ENCODE measurements at regions not wholly inside any gene's neighbourhood (a gene's known extent, or its start where the extent isn't known, plus 50 kb on each side); places are given as distances from the start of the nearest gene placed in this dataset.

GRCh38 chr17:5943982-5944381 is 126.2 kb upstream of the WSCD1 start:
- no peak for DNase-seq
- H3K4me3 ChIP-seq (ENCODE audit: low read depth, low read length): no peak overlapping the region
- no peaks in the 10 kb centered on the region for H3K9me3 ChIP-seq

GRCh38 chr17:5947701-5948180 is 122.4 kb upstream of the WSCD1 start:
- no peaks in the 10 kb centered on the region for H3K36me3 ChIP-seq
- TF ChIP-seq CTCF (IDR thresholded peaks at IDR 0.05; ENCODE audit: low read depth, low read length): no peak
- H3K4me3 ChIP-seq (ENCODE audit: low read depth, low read length): no peak overlapping the region
- H3K9me3 ChIP-seq: no peaks in the 10 kb centered on the region
- no peaks in the 10 kb centered on the region for H3K27me3 ChIP-seq
- no peaks in the 10 kb centered on the region for H3K4me1 ChIP-seq
- no peak for DNase-seq

More at GRCh38 chr17:5943982-5944381, 126.2 kb upstream of the WSCD1 start:
- Histone ChIP-seq H3K27me3 (no peaks in the 10 kb centered on the region), H3K4me1 (no peaks in the 10 kb centered on the region), H3K36me3 (no peaks in the 10 kb centered on the region)
- TF ChIP-seq CTCF (IDR thresholded peaks at IDR 0.05; ENCODE audit: low read depth, low read length): no peak

DNA sequence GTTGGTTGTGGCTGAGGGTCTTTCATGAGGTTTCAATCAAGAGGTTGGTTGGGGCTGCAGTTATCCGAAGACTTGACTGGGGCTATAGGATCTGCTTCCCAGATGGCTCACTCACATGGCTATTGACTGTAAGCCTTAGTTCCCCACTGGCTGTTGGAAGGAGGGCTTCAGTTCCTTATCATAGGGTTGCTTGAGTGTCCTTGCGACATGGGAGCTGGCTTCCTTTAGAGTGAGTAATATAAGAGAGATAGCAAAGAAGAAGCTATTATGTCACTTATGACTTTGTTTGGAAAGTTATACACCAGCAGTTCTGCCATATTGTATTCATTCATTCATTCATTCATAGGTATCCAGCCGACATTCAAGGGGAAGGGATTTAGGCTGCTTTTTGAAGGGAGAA is 121.4 kb upstream of the WSCD1 start:
- no peaks in the 10 kb centered on the region for H3K9me3 ChIP-seq
- no peak overlapping the region for H3K4me3 ChIP-seq (ENCODE audit: low read depth, low read length)
- DNase-seq: no peak
- no peaks in the 10 kb centered on the region for H3K4me1 ChIP-seq
- H3K36me3 ChIP-seq: no peaks in the 10 kb centered on the region
- no peak for TF ChIP-seq CTCF (IDR thresholded peaks at IDR 0.05; ENCODE audit: low read depth, low read length)
- no peaks in the 10 kb centered on the region for H3K27me3 ChIP-seq

GRCh38 chr17:5950878-5951277 is 119.3 kb upstream of the WSCD1 start:
- no peak for TF ChIP-seq CTCF (IDR thresholded peaks at IDR 0.05; ENCODE audit: low read depth, low read length)
- no peak for DNase-seq
- Histone ChIP-seq H3K27me3 (no peaks in the 10 kb centered on the region), H3K4me3 (ENCODE audit: low read depth, low read length) (no peak overlapping the region), H3K36me3 (no peaks in the 10 kb centered on the region), H3K4me1 (no peaks in the 10 kb centered on the region), H3K9me3 (no peaks in the 10 kb centered on the region)

- no peak for DNase-seq
- Histone ChIP-seq H3K9me3 (no peaks in the 10 kb centered on the region), H3K4me3 (ENCODE audit: low read depth, low read length) (no peak overlapping the region), H3K36me3 (no peaks in the 10 kb centered on the region), H3K27me3 (no peaks in the 10 kb centered on the region), H3K4me1 (no peaks in the 10 kb centered on the region)
- TF ChIP-seq CTCF (IDR thresholded peaks at IDR 0.05; ENCODE audit: low read depth, low read length): no peak
Measured at GRCh38 chr17:5951912-5952311, 118.3 kb upstream of the WSCD1 start.

DNA sequence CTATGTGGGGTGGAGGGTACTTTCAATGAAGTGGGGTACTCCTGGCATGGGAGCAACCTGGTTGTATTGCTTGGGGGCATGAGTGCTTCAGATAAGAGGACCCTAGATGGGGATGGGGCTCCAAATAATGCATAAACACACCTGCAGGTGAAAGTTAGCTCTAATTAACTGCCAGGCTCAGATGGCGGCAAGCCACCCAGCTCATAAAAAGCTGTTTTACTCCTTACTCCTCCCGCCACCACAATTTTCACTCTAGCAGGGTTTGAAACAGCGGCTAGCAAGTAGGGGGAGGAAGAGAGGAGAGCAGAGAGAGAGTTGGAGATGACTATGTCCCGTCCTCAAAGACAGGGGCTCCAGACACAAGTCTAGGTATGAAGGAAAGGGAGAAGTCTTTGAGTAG is 117.7 kb upstream of the WSCD1 start:
- no peak for DNase-seq
- H3K4me1 ChIP-seq: no peaks in the 10 kb centered on the region

More for the DNA sequence above, 117.7 kb upstream of the WSCD1 start:
- Histone ChIP-seq H3K4me3 (ENCODE audit: low read depth, low read length) (no peak overlapping the region), H3K27me3 (no peaks in the 10 kb centered on the region), H3K36me3 (no peaks in the 10 kb centered on the region), H3K9me3 (no peaks in the 10 kb centered on the region)
- TF ChIP-seq CTCF (IDR thresholded peaks at IDR 0.05; ENCODE audit: low read depth, low read length): no peak
